Upper lobe of left lung (tissue), 4 donors: ENCODE measurements at regions not wholly inside any gene's neighbourhood (a gene's known extent, or its start where the extent isn't known, plus 50 kb on each side); places are given as distances from the start of the nearest gene placed in this dataset.

ENCODE experiments used
- EP300 ChIP-seq, 4 donors: sonication (generic); formaldehyde crosslinking; IDR thresholded peaks; one replicate each; pipeline ENCODE4 v1.5.1; 2017; ENCODE audit warnings: antibody characterized with exemption in 4 of 4, control low read depth in 2 of 4
- POLR2A ChIP-seq, 4 donors: fragments of 450-650 bp; IDR thresholded peaks; one replicate each; pipeline ENCODE4 v1.5.1; 2016 to 2017; ENCODE audit warnings: antibody characterized with exemption in 4 of 4, mild to moderate bottlenecking in 2 of 4
- POLR2AphosphoS5 ChIP-seq, 2 donors: sonication (generic); formaldehyde crosslinking; IDR thresholded peaks; one replicate each; pipeline ENCODE4 v1.5.1; 2017; ENCODE audit warnings: antibody characterized with exemption in 2 of 2
- TF ChIP-seq, protein P1 (sequence below), 6 experiments: fragments of 450-650 bp in 4 of 6; fragments of 200-600 bp in 2 of 6; sonication (generic) in 2 of 6; IDR thresholded peaks; one replicate each; pipeline ENCODE4 v1.5.1; 2016 to 2019; ENCODE audit warnings: antibody characterized with exemption in 6 of 6

DNA sequence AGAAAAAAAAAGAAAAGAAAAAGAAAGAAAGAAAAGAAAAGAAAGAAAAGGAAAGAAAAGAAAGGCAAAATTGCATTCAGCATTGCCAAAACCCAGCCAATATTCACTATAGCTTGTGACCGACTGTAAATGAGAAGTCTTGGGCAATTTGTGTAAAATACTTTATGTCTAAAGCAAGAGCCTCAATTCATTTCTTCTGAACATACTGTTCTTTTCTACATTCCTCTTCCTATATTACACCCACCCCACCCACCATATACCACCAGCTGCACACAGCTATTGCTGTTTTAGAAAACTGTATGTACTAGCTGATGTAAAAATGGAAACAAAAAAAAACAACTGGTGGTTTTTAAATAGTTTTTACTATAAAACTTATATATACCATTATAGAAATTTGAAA, 156.9 kb upstream of the TTC29 start:
- TF ChIP-seq, protein P1, sequence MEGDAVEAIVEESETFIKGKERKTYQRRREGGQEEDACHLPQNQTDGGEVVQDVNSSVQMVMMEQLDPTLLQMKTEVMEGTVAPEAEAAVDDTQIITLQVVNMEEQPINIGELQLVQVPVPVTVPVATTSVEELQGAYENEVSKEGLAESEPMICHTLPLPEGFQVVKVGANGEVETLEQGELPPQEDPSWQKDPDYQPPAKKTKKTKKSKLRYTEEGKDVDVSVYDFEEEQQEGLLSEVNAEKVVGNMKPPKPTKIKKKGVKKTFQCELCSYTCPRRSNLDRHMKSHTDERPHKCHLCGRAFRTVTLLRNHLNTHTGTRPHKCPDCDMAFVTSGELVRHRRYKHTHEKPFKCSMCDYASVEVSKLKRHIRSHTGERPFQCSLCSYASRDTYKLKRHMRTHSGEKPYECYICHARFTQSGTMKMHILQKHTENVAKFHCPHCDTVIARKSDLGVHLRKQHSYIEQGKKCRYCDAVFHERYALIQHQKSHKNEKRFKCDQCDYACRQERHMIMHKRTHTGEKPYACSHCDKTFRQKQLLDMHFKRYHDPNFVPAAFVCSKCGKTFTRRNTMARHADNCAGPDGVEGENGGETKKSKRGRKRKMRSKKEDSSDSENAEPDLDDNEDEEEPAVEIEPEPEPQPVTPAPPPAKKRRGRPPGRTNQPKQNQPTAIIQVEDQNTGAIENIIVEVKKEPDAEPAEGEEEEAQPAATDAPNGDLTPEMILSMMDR (IDR thresholded peaks at IDR 0.05) = no peak
- TF ChIP-seq POLR2A (IDR thresholded peaks at IDR 0.05) = no peak
- no peak for TF ChIP-seq EP300 (IDR thresholded peaks at IDR 0.05)
- no peak for TF ChIP-seq POLR2AphosphoS5 (IDR thresholded peaks at IDR 0.05)
